ENCODE measurements at regions not wholly inside any gene's neighbourhood (a gene's known extent, or its start where the extent isn't known, plus 50 kb on each side); places are given as distances from the start of the nearest gene placed in this dataset.

DNA sequence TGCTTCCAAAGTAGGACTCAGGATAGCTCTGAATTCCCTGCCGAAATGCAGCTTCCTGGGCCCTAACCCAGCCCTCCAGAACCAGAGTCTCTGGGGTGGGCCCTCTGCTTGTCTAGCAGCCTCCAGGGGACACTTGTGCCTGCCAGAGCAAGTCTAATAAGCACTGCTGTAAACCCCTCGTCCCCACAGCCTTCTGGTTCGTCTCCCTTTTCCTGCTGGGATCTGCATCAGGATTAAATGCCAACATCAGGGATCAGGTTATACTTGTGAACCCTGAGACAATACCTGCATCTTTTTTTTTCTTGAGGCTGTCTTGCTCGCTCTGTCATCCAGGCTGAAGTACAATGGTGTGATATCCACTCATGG is 282.0 kb downstream of the SEC14L1 start:
- no peak overlapping the region for H3K4me3 ChIP-seq (ENCODE audit: low read depth in 1 of 5, low read length in 5 of 5)
- H3K4me1 ChIP-seq (ENCODE audit: control insufficient read depth in 5 of 5, insufficient read depth in 5 of 5, low read length in 5 of 5), result peaks cover 40 to 84% (median 72%) of the 10 kb centered on the region in 5 donors
- peak overlapping the region; percentile 82 for H3K27ac ChIP-seq (ENCODE audit: low read depth, low read length)
- no peaks in the 10 kb centered on the region for H3K27me3 ChIP-seq (ENCODE audit: control insufficient read depth in 5 of 5, insufficient read depth in 4 of 5, low read length in 5 of 5)
- H3K9me3 ChIP-seq (ENCODE audit: control insufficient read depth in 5 of 5, low read length in 5 of 5), result no peaks in the 10 kb centered on the region
- no peak overlapping the region for H3K9ac ChIP-seq (ENCODE audit: low read length in 5 of 5)
- H3K36me3 ChIP-seq (ENCODE audit: control insufficient read depth in 5 of 5, insufficient read depth in 5 of 5, low read length in 5 of 5), result peaks cover 0 to 3% (median 0%) of the 10 kb centered on the region in 5 donors

DNA sequence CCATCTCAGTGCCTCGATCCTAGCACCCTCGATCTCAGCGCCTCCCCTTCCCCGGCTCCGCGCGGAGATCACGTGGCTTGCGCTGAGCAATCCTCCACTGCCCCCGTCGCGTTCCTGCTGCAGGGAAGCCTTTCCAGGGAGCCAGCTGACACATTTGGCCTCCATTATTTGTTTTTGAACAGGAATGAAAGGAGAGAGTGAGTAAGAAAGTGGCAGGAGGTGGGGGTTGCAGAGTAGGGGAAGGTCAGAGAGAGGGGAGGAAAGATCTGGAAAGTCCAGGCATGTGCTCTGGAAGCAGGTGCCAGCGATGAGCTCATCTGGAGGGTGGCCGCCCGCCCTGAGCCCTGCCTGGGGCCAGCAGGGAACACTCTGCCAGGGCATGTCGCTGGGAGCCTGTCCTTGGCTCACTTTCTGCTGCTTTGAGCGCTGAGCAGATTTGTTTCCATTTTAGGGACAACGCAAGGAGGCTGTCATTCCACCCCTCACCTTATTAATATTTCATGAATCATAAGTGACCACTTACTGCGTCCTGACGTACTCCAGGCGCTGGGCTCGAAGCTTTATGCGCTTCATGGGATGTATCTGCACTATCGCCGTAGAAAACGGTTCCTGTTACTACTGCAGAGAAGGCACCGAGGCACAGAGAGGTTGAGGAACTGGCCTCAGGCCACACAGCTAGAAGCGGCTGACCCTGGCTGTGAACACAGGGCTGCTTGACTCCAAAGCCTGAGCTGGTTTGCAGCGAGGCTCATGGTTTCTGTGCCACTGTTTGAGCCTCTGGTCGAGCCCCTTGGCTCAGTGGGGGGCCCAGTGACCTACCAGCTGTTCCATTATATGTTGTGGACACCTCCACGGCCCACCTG is 283.1 kb downstream of the SEC14L1 start:
- Histone ChIP-seq H3K36me3 (ENCODE audit: control insufficient read depth in 5 of 5, insufficient read depth in 5 of 5, low read length in 5 of 5) (no peaks in the 10 kb centered on the region), H3K9me3 (ENCODE audit: control insufficient read depth in 5 of 5, low read length in 5 of 5) (no peaks in the 10 kb centered on the region), H3K4me3 (ENCODE audit: low read depth in 1 of 5, low read length in 5 of 5) (peak overlapping the region in 3 of 5 donors; percentile 12 to 46 (median 18)), H3K4me1 (ENCODE audit: control insufficient read depth in 5 of 5, insufficient read depth in 5 of 5, low read length in 5 of 5) (peaks cover 42 to 94% (median 83%) of the 10 kb centered on the region in 5 donors), H3K27ac (ENCODE audit: low read depth, low read length) (peak overlapping the region; percentile 82), H3K27me3 (ENCODE audit: control insufficient read depth in 5 of 5, insufficient read depth in 4 of 5, low read length in 5 of 5) (no peaks in the 10 kb centered on the region), H3K9ac (ENCODE audit: low read length in 5 of 5) (peak overlapping the region; percentile 31 to 92 (median 53))

DNA sequence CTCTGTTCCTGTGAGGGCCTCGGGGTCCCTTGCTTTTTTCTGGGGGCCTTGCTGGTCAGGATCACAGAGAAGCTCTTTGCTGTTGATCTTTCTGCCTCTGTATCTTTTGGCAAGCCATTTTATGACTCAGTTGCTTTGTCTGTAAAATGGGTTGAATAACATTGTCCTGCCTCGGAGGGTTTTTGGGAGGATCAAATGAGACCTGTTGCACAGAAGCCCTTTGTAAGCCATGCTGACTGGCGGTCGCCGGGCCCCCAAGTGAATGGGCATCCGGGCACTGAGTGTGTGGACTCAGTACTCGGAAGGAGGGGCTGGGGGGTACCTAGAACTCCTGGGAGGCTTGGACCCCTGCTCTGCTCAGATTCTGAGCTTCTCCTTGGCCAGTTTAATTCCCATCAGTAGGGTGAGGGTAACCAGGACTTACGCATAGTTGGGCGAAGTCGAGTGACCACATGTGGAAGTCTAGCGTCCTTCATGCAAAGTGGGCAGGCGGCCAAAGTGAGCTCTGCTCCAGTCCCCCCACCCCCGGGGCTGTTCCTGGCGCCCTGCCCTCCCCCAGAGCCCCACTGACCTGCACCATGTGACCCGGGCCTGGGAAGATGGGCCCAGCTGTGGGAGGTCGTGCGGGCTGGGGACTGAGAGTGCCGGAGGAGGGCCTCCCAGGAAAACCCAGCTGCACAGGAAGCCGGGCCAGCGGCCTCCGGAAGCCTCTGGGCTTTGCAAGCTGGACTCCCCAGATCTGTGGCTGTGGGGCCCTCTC is 284.0 kb downstream of the SEC14L1 start:
- H3K4me1 ChIP-seq (ENCODE audit: control insufficient read depth in 5 of 5, insufficient read depth in 5 of 5, low read length in 5 of 5), result peaks cover 45 to 98% (median 91%) of the 10 kb centered on the region in 5 donors
- no peaks in the 10 kb centered on the region for H3K36me3 ChIP-seq (ENCODE audit: control insufficient read depth in 5 of 5, insufficient read depth in 5 of 5, low read length in 5 of 5)
- peak overlapping the region; percentile 82 for H3K27ac ChIP-seq (ENCODE audit: low read depth, low read length)
- peak overlapping the region; percentile 35 to 92 (median 53) for H3K9ac ChIP-seq (ENCODE audit: low read length in 5 of 5)
- no peaks in the 10 kb centered on the region for H3K27me3 ChIP-seq (ENCODE audit: control insufficient read depth in 5 of 5, insufficient read depth in 4 of 5, low read length in 5 of 5)
- H3K4me3 ChIP-seq (ENCODE audit: low read depth in 1 of 5, low read length in 5 of 5), result peak overlapping the region in 3 of 5 donors; percentile 17 to 41 (median 18)
- H3K9me3 ChIP-seq (ENCODE audit: control insufficient read depth in 5 of 5, low read length in 5 of 5), result no peaks in the 10 kb centered on the region

DNA sequence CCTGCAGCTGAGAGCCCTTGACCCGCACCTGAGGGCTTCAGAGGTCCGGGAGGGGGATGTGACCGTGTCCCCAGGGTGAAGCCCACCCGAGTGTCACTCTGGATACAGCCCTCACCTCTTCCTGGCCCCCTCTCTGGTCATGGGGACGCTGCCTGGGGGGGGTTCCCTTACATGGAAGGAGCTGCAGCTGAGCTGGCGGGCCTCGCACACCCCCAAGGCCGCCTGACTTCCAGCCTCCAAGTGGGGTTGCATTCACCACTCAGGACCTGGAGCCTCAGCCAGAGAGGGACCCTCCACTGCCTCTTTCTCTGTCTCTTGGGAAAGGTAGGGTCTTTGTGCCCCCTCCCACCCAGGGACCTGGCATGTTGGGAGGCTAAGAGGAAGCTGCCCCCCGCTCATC is 284.6 kb downstream of the SEC14L1 start:
- Histone ChIP-seq H3K36me3 (ENCODE audit: control insufficient read depth in 5 of 5, insufficient read depth in 5 of 5, low read length in 5 of 5) (no peaks in the 10 kb centered on the region), H3K27ac (ENCODE audit: low read depth, low read length) (peak overlapping the region; percentile 82), H3K4me1 (ENCODE audit: control insufficient read depth in 5 of 5, insufficient read depth in 5 of 5, low read length in 5 of 5) (peaks cover 44 to 98% (median 91%) of the 10 kb centered on the region in 5 donors), H3K27me3 (ENCODE audit: control insufficient read depth in 5 of 5, insufficient read depth in 4 of 5, low read length in 5 of 5) (no peaks in the 10 kb centered on the region), H3K9ac (ENCODE audit: low read length in 5 of 5) (peak overlapping the region in 2 of 5 donors; percentile 50 to 52), H3K4me3 (ENCODE audit: low read depth in 1 of 5, low read length in 5 of 5) (peak overlapping the region in 1 of 5 donors; percentile 41), H3K9me3 (ENCODE audit: control insufficient read depth in 5 of 5, low read length in 5 of 5) (no peaks in the 10 kb centered on the region)

DNA sequence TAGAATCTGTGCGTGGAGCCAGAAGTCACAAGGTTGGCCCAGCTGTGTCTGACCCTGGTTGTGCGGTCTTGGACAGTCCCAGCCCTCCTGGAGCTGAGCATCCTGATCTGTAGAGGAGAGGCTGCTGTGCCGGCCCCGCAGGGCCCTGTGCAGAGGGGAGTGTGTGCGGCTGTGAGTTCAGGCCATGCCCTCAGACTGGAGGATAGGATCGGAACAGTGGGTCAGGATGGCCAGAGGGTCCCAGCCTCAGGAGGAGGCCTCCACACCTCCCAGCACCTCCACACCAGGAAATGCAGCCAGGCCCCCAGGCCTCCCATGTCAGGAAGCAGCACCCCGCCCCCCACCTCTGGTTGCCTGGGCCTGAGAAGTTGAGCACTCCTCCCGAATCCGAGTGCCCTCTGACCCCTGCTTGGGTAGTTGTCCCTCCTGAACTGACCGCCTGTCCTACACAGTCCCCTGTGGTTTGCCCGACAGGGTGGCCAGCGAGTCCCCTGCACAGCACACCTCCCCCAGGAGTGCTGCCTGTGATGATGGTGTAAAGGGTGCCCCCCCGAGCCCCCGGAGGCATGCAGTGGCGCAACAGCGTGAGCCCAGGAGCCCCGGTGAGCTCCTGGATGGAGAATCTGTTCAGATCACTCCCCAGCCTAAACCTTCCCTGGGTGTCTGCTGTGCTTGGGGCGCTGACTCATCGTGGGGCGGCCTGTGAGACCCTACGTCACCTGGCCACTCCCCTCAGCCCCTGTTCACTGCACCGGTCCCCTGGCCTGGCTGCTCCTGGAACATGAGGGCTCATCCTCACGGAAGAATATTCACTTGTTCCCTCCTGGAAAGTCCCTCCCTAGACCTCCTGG is 285.2 kb downstream of the SEC14L1 start:
- Histone ChIP-seq H3K27me3 (ENCODE audit: control insufficient read depth in 5 of 5, insufficient read depth in 4 of 5, low read length in 5 of 5) (no peaks in the 10 kb centered on the region), H3K4me1 (ENCODE audit: control insufficient read depth in 5 of 5, insufficient read depth in 5 of 5, low read length in 5 of 5) (peaks cover 42 to 98% (median 90%) of the 10 kb centered on the region in 5 donors), H3K27ac (ENCODE audit: low read depth, low read length) (peak overlapping the region; percentile 82), H3K36me3 (ENCODE audit: control insufficient read depth in 5 of 5, insufficient read depth in 5 of 5, low read length in 5 of 5) (no peaks in the 10 kb centered on the region), H3K4me3 (ENCODE audit: low read depth in 1 of 5, low read length in 5 of 5) (peak overlapping the region in 1 of 5 donors; percentile 41), H3K9ac (ENCODE audit: low read length in 5 of 5) (peak overlapping the region in 2 of 5 donors; percentile 37 to 38), H3K9me3 (ENCODE audit: control insufficient read depth in 5 of 5, low read length in 5 of 5) (no peaks in the 10 kb centered on the region)

DNA sequence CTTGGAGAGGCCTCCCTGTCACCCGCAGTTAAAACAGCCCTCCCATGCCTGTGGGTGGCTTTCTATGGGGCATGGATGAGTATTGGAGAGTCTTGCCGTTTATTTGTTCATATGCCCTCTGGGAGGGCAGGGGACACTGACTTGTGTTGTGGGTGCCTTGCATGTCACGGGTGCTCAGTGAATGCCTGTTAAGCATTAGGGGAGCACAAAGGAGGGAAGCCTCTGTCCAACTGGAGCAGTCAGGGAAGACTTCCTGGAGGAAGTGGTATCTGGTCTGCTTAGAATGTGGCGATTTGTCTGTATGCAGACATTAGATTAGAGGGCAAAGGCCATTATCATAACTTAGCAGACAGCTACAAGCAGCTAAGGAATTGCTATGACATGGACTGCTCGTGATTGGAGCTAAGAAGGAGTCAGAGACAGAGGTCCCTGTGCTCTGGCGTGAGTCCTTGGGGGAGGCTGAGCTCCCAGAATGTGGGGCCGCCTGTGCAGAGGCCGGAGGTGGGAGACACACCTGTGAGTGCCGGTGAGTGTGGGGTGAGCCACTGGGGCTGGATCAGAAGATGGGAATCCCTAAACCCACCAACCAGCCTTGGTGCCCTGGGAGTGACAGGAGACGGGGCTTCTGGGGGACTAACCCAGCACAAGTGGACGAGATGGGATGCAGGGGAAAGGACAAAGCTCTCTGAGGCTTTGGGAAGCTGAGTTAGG is 286.1 kb downstream of the SEC14L1 start:
- Histone ChIP-seq H3K9me3 (ENCODE audit: control insufficient read depth in 5 of 5, low read length in 5 of 5) (no peaks in the 10 kb centered on the region), H3K27ac (ENCODE audit: low read depth, low read length) (peak overlapping the region; percentile 64), H3K27me3 (ENCODE audit: control insufficient read depth in 5 of 5, insufficient read depth in 4 of 5, low read length in 5 of 5) (no peaks in the 10 kb centered on the region), H3K4me3 (ENCODE audit: low read depth in 1 of 5, low read length in 5 of 5) (no peak overlapping the region), H3K4me1 (ENCODE audit: control insufficient read depth in 5 of 5, insufficient read depth in 5 of 5, low read length in 5 of 5) (peaks cover 40 to 92% (median 83%) of the 10 kb centered on the region in 5 donors), H3K9ac (ENCODE audit: low read length in 5 of 5) (peak overlapping the region in 2 of 5 donors; percentile 38 to 44), H3K36me3 (ENCODE audit: control insufficient read depth in 5 of 5, insufficient read depth in 5 of 5, low read length in 5 of 5) (no peaks in the 10 kb centered on the region)

DNA sequence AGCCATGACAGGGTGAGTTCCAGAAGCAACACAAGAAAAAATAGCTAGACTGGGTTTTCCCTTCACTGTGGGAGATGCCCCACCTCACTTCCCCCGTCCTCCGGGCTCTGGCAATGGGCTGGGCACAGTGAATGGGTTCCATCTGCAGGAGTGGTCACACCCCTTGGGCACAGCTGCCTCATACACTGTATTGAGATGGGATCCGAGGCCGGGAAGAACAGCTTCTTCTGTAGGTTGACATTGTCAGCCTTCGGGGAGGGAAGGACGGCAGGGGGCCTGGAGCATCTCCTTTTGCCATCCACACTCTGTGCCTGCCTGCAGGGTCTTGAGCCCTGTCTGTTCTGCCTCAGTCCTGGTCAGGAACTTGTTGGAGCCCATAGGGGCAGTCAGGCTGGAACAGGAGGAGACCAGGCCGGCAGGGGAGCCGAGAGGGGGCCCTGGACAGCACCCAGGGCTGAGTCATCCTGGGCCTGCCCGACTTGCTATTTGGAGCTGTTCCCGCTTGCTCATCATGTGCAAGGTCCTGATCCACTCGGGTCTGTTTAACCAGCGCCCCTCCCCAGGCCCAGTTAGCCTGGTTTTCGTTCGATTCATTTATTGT is 286.7 kb downstream of the SEC14L1 start:
- H3K4me1 ChIP-seq (ENCODE audit: control insufficient read depth in 5 of 5, insufficient read depth in 5 of 5, low read length in 5 of 5), result peaks cover 40 to 85% (median 78%) of the 10 kb centered on the region in 5 donors
- H3K9ac ChIP-seq (ENCODE audit: low read length in 5 of 5), result peak overlapping the region in 3 of 5 donors; percentile 7 to 44 (median 20)
- H3K27me3 ChIP-seq (ENCODE audit: control insufficient read depth in 5 of 5, insufficient read depth in 4 of 5, low read length in 5 of 5), result no peaks in the 10 kb centered on the region
- no peak overlapping the region for H3K4me3 ChIP-seq (ENCODE audit: low read depth in 1 of 5, low read length in 5 of 5)
- no peaks in the 10 kb centered on the region for H3K36me3 ChIP-seq (ENCODE audit: control insufficient read depth in 5 of 5, insufficient read depth in 5 of 5, low read length in 5 of 5)
- H3K27ac ChIP-seq (ENCODE audit: low read depth, low read length), result peak overlapping the region; percentile 64
- H3K9me3 ChIP-seq (ENCODE audit: control insufficient read depth in 5 of 5, low read length in 5 of 5), result no peaks in the 10 kb centered on the region

DNA sequence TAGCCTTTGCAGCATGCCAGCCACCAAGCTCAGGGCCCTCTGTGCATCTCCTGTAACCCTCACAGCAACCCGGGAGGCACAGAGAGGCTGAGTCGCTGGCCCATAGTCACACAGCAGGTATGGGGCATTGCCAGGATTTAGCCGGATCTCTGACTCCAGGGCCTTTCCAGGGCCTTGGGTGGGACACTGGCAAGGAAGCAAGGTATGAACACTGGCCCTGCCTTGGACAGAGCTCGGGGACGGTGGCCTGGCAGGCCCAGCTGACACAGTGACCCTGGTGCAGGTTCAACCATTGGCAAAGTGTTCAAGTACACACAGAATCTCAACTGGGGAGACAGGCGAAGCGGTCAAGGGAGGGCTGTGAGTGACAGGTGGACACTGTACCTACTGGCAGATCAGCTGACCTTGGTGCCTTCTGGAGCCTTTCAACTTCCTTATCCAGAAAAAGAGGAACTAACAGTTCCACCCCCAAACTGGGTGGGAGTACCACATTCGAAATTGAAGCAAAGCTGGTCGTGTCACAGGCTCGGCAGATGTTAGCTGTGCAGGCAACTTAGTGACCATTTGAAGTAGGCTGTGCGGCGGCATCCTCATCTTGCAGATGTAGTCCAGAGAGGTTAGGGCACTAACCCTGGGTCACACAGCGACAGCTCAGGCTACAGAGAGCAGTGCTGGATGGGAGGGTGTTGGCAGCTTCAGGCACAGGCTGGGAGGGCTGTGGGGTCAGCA is 287.4 kb downstream of the SEC14L1 start:
- H3K4me1 ChIP-seq (ENCODE audit: control insufficient read depth in 5 of 5, insufficient read depth in 5 of 5, low read length in 5 of 5), result peaks cover 40 to 84% (median 78%) of the 10 kb centered on the region in 5 donors
- no peaks in the 10 kb centered on the region for H3K27me3 ChIP-seq (ENCODE audit: control insufficient read depth in 5 of 5, insufficient read depth in 4 of 5, low read length in 5 of 5)
- no peaks in the 10 kb centered on the region for H3K36me3 ChIP-seq (ENCODE audit: control insufficient read depth in 5 of 5, insufficient read depth in 5 of 5, low read length in 5 of 5)
- H3K27ac ChIP-seq (ENCODE audit: low read depth, low read length), result peak overlapping the region; percentile 64
- H3K9ac ChIP-seq (ENCODE audit: low read length in 5 of 5), result peak overlapping the region in 2 of 5 donors; percentile 7 to 30
- H3K4me3 ChIP-seq (ENCODE audit: low read depth in 1 of 5, low read length in 5 of 5), result no peak overlapping the region
- H3K9me3 ChIP-seq (ENCODE audit: control insufficient read depth in 5 of 5, low read length in 5 of 5), result no peaks in the 10 kb centered on the region
